Endothelial cell of umbilical vein (primary cell): ENCODE measurements at regions not wholly inside any gene's neighbourhood (a gene's known extent, or its start where the extent isn't known, plus 50 kb on each side); places are given as distances from the start of the nearest gene placed in this dataset.

Experiments used
- BruUV-seq: library from RNA; stranded (reverse); fragments of 400-500 nt; replicated peaks from 2 replicates; lab custom pipeline; 2021; lab: Mats Ljungman, UMichigan
- CTCF ChIA-PET: fragments of 300-600, 350-600 bp; sonication (Branson Sonifier 250); formaldehyde crosslinking; loops from one replicate; lab custom pipeline; 2021; ENCODE audit warnings: antibody characterized with exemption, inconsistent platforms; lab: Charles Lee
- POLR2A ChIA-PET: fragments of 300-600, 350-600 bp; sonication (Branson Sonifier 250); formaldehyde crosslinking; loops from one replicate; lab custom pipeline; 2021; ENCODE audit warnings: antibody characterized with exemption, inconsistent platforms; lab: Charles Lee
- DNase-seq: peaks from one replicate; pipeline ENCODE4 v3.0.0-alpha.2; 2011; ENCODE audit warnings: low read depth, low spot score
- FAIRE-seq: peaks from 2 replicates; lab custom pipeline; 2011; peaks lifted over from hg19 to GRCh38; lab: Jason Lieb, UNC
- H2AFZ ChIP-seq: 2 replicates; pipeline ENCODE4 v1.6.0; 2012; ENCODE audit warnings: low read depth, low read length, control low read depth, inconsistent platforms
- H3K27ac ChIP-seq: 2 replicates; pipeline ENCODE4 v1.5.1; 2011; ENCODE audit warnings: low read depth, mild to moderate bottlenecking, control low read depth, low read length, moderate library complexity; ENCODE audit not compliant: insufficient read depth
- H3K27me3 ChIP-seq, 2 experiments: 2 replicates each; pipeline versions ENCODE4 v1.6.0 to v1.6.1; 2011; ENCODE audit warnings: low read length in 2 of 2, mixed read lengths in 1 of 2; ENCODE audit not compliant: control insufficient read depth in 2 of 2, insufficient read depth in 2 of 2
- H3K36me3 ChIP-seq, 2 experiments: 2 replicates in 1 of 2; 3 replicates in 1 of 2; pipeline ENCODE4 v1.5.1; 2011; ENCODE audit warnings: low read length in 2 of 2, mild to moderate bottlenecking in 1 of 2, moderate library complexity in 1 of 2; ENCODE audit not compliant: control insufficient read depth in 2 of 2, insufficient read depth in 2 of 2; ENCODE audit errors: extremely low read depth in 1 of 2
- H3K4me1 ChIP-seq: 3 replicates; pipeline ENCODE4 v1.5.1; 2011; ENCODE audit warnings: mild to moderate bottlenecking, low read length; ENCODE audit not compliant: control insufficient read depth, insufficient read depth; ENCODE audit errors: extremely low read depth
- H3K4me2 ChIP-seq: 2 replicates; pipeline ENCODE4 v1.6.1; 2011; ENCODE audit warnings: low read length, control low read depth, mixed read lengths; ENCODE audit not compliant: insufficient read depth
- H3K4me3 ChIP-seq, 3 experiments: fragments of 200-600 bp in 1 of 3; sonication (generic), shearing (Covaris generic) in 1 of 3; replicated peaks in 1 of 3; 2 replicates each; pipeline ENCODE4 v1.5.1; 2011 to 2016; ENCODE audit warnings: control low read depth in 3 of 3, low read length in 3 of 3, mild to moderate bottlenecking in 2 of 3, inconsistent platforms in 1 of 3, low read depth in 1 of 3, moderate library complexity in 1 of 3; ENCODE audit not compliant: insufficient read depth in 1 of 3
- H3K79me2 ChIP-seq: 2 replicates; pipeline ENCODE4 v1.6.0; 2012; ENCODE audit warnings: low read length, inconsistent platforms; ENCODE audit not compliant: control insufficient read depth, insufficient read depth
- H3K9ac ChIP-seq: replicated peaks from 2 replicates; pipeline ENCODE3; 2011; ENCODE audit warnings: low read length, control low read depth; ENCODE audit not compliant: insufficient read depth; ENCODE audit errors: extremely low read depth
- H3K9me1 ChIP-seq: replicated peaks from 3 replicates; pipeline ENCODE4 v1.6.0; 2011; ENCODE audit warnings: mild to moderate bottlenecking, low read length; ENCODE audit not compliant: control insufficient read depth, insufficient read depth; ENCODE audit errors: extremely low read depth
- H3K9me3 ChIP-seq: replicated peaks from 2 replicates; pipeline ENCODE4 v1.5.1; 2012; ENCODE audit warnings: low read length, inconsistent platforms; ENCODE audit not compliant: control insufficient read depth, insufficient read depth
- H4K20me1 ChIP-seq: replicated peaks from 2 replicates; pipeline ENCODE3; 2011; ENCODE audit warnings: mild to moderate bottlenecking, low read length; ENCODE audit not compliant: control insufficient read depth, insufficient read depth; ENCODE audit errors: extremely low read depth
- EZH2 ChIP-seq: IDR thresholded peaks from 2 replicates; pipeline ENCODE4 v1.6.1; 2012; ENCODE audit warnings: borderline replicate concordance, low read depth, mild to moderate bottlenecking, moderate library complexity, low read length, inconsistent platforms; ENCODE audit not compliant: severe bottlenecking
- FOS ChIP-seq: IDR thresholded peaks from 2 replicates; pipeline ENCODE4 v1.6.1; 2011; ENCODE audit warnings: mild to moderate bottlenecking, low read length, moderate library complexity, borderline replicate concordance; ENCODE audit not compliant: insufficient read depth
- GATA2 ChIP-seq: IDR thresholded peaks from 2 replicates; pipeline ENCODE4 v1.7.0; 2011; ENCODE audit warnings: low read depth, mild to moderate bottlenecking, moderate library complexity, mixed read lengths, low read length; ENCODE audit not compliant: insufficient read length, insufficient read depth
- JUN ChIP-seq: IDR thresholded peaks from 2 replicates; pipeline ENCODE4 v1.6.1; 2011; ENCODE audit warnings: borderline replicate concordance, low read depth; ENCODE audit not compliant: insufficient read length, insufficient read depth
- MYC ChIP-seq: IDR thresholded peaks from one replicate; pipeline ENCODE4 v1.6.1; 2011; ENCODE audit warnings: mild to moderate bottlenecking, low read depth, low read length
- POLR2A ChIP-seq: IDR thresholded peaks from 2 replicates; pipeline ENCODE4 v1.6.1; 2012; ENCODE audit warnings: low read depth, mild to moderate bottlenecking, control low read depth, low read length
- POLR2AphosphoS5 ChIP-seq: IDR thresholded peaks from 2 replicates; pipeline ENCODE4 v1.6.1; 2012; ENCODE audit warnings: low read depth, mild to moderate bottlenecking, control low read depth, low read length, moderate library complexity; ENCODE audit not compliant: insufficient read depth
- dilution Hi-C: fragments of 300-500 bp; cut with MboI; formaldehyde crosslinking; loops from one replicate; pipeline ENCODE4 v1.15.0; 2019; ENCODE audit warnings: low sequenced_read_pairs; ENCODE audit not compliant: extremely low pct_ligation_motif_present
- intact Hi-C: fragments of 100-400 bp; cut with micrococcal nuclease; formaldehyde crosslinking; loops from one replicate; pipeline ENCODE4 v1.10.0; 2022
- TF ChIP-seq, protein P1 (sequence below): IDR thresholded peaks from 2 replicates; pipeline ENCODE4 v1.6.1; 2011; ENCODE audit not compliant: insufficient read depth, insufficient read length
- TF ChIP-seq, protein P2 (sequence below), 2 donors: IDR thresholded peaks; 1 replicate in 1 of 2; 2 replicates in 1 of 2; pipeline ENCODE4 v1.5.1; 2011; ENCODE audit warnings: low read length in 2 of 2, mild to moderate bottlenecking in 2 of 2, moderate library complexity in 2 of 2, control low read depth in 1 of 2, inconsistent platforms in 1 of 2, low read depth in 1 of 2; ENCODE audit not compliant: insufficient read depth in 1 of 2; ENCODE audit errors: extremely low read depth in 1 of 2

DNA sequence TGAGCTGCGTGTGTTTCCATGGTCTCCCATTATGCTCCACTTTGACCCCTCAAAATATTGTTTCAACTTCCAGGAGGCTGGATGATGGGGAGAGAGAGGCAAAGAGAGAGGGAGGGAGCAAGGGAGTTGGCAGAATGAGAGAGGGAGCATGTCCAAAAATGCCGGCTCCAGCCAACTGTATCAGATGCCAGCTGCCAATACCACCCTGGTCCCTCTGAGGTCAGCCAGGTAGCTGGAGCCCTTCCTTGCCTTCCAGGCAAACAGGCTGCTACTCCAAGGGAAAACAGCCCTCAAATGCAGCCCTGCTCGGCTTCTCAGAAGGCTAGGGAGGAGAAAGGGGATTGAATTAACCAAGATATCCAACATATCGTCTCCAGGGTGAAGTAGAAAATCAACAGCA is 440.0 kb downstream of the TSHZ3 start:
- BruUV-seq: no TSS peak
- TF ChIP-seq, protein P1, sequence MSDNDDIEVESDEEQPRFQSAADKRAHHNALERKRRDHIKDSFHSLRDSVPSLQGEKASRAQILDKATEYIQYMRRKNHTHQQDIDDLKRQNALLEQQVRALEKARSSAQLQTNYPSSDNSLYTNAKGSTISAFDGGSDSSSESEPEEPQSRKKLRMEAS: no peak
- no peak for TF ChIP-seq GATA2
- no peak for TF ChIP-seq POLR2AphosphoS5
- TF ChIP-seq, protein P2, sequence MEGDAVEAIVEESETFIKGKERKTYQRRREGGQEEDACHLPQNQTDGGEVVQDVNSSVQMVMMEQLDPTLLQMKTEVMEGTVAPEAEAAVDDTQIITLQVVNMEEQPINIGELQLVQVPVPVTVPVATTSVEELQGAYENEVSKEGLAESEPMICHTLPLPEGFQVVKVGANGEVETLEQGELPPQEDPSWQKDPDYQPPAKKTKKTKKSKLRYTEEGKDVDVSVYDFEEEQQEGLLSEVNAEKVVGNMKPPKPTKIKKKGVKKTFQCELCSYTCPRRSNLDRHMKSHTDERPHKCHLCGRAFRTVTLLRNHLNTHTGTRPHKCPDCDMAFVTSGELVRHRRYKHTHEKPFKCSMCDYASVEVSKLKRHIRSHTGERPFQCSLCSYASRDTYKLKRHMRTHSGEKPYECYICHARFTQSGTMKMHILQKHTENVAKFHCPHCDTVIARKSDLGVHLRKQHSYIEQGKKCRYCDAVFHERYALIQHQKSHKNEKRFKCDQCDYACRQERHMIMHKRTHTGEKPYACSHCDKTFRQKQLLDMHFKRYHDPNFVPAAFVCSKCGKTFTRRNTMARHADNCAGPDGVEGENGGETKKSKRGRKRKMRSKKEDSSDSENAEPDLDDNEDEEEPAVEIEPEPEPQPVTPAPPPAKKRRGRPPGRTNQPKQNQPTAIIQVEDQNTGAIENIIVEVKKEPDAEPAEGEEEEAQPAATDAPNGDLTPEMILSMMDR (IDR thresholded peaks at IDR 0.05; ENCODE audit: extremely low read depth in 1 of 2, insufficient read depth in 1 of 2, low read depth in 1 of 2, low read length in 2 of 2): no peak
- TF ChIP-seq POLR2A: no peak
- TF ChIP-seq FOS: no peak
- no peak for TF ChIP-seq EZH2
- TF ChIP-seq JUN: no peak
- TF ChIP-seq MYC: no peak
- POLR2A ChIA-PET: no interaction called here
- no peak for DNase-seq
- CTCF ChIA-PET: no interaction called here
- Histone ChIP-seq H3K4me1 (no peaks in the 10 kb centered on the region), H3K27me3 (no peaks in the 10 kb centered on the region), H3K9ac (no peak overlapping the region), H3K4me2 (no peak overlapping the region), H3K36me3 (no peaks in the 10 kb centered on the region), H3K79me2 (no peaks in the 10 kb centered on the region), H3K4me3 (no peak overlapping the region), H2AFZ (no peak overlapping the region), H3K9me1 (no peaks in the 10 kb centered on the region), H3K9me3 (peaks cover 7% of the 10 kb centered on the region), H4K20me1 (no peaks in the 10 kb centered on the region), H3K27ac (no peak overlapping the region)
- intact Hi-C loops (no loop called here), dilution Hi-C loops (no loop called here)
- FAIRE-seq: no peak
